Activated naive CD8-positive, alpha-beta T cell treated with anti-CD3 and anti-CD28 coated beads, Interleukin-2, amount 10 ng/mL, durations not matched to agents 7 days and 5 days (primary cell): ENCODE measurements at regions not wholly inside any gene's neighbourhood (a gene's known extent, or its start where the extent isn't known, plus 50 kb on each side); places are given as distances from the start of the nearest gene placed in this dataset.

Experiments used
- ATAC-seq: fragments of 150-1000 bp; cut with Tn5 transposase; one replicate; pipeline ENCODE4 v1.10.0; 2021; ENCODE audit warnings: low read depth, moderate library complexity
- POLR2A ChIA-PET: fragments of 350-600 bp; sonication (Branson Sonifier 250); formaldehyde crosslinking; loops from one replicate; lab custom pipeline; 2021; ENCODE audit warnings: antibody characterized with exemption; lab: Charles Lee
- DNase-seq: peaks from one replicate; pipeline ENCODE4 v3.0.0; 2021
- H3K27ac Mint-ChIP-seq: one replicate; pipeline ENCODE4 v1.8.0; 2022; ENCODE audit warnings: mild to moderate bottlenecking, mixed read lengths
- H3K27me3 Mint-ChIP-seq: one replicate; pipeline ENCODE4 v1.8.0; 2022; ENCODE audit warnings: mild to moderate bottlenecking, moderate library complexity, mixed read lengths
- H3K36me3 Mint-ChIP-seq: one replicate; pipeline ENCODE4 v1.8.0; 2021; ENCODE audit warnings: mild to moderate bottlenecking, mixed read lengths
- H3K4me1 Mint-ChIP-seq: one replicate; pipeline ENCODE4 v1.8.0; 2021; ENCODE audit warnings: mixed read lengths
- H3K4me3 Mint-ChIP-seq: one replicate; pipeline ENCODE4 v1.8.0; 2022; ENCODE audit warnings: mild to moderate bottlenecking, moderate library complexity, mixed read lengths
- H3K9me3 Mint-ChIP-seq: one replicate; pipeline ENCODE4 v1.8.0; 2021; ENCODE audit warnings: mixed read lengths

DNA sequence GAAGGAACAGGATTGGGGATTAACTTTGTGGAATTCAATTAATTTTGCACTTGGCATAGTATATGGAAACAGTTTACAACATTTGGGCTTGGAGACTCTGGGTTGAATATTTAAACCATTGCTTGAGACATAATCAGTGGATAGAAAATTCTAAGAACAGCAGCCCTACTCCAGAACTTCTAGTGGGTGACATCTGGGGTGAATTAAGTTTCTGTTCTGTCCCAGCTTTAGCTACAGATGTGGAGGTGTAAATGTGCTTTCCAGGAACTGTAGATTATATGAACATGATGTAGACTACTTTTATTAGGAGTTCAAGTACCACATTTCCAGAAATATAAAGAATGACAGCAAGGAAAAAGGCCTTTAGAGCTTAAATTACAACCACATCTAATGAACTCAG is 51.9 kb upstream of the SKAP2 start:
- no peak for DNase-seq
- Mint-ChIP-seq H3K4me1 (no peaks in the 10 kb centered on the region), H3K36me3 (no peaks in the 10 kb centered on the region), H3K27ac (no peak overlapping the region), H3K27me3 (peaks cover 17% of the 10 kb centered on the region), H3K4me3 (no peak overlapping the region), H3K9me3 (no peaks in the 10 kb centered on the region)
- POLR2A ChIA-PET = no interaction called here
- no peak for ATAC-seq
